ENCODE measurements at regions not wholly inside any gene's neighbourhood (a gene's known extent, or its start where the extent isn't known, plus 50 kb on each side); places are given as distances from the start of the nearest gene placed in this dataset.
"Not testable (repeated sequence)": the region's sequence is repeated elsewhere in the genome, so short reads cannot be mapped to it uniquely, and the experiment has no call there.

- no peak for TF ChIP-seq CTCF (IDR thresholded peaks at IDR 0.05; ENCODE audit: low read depth, low read length)
- H3K4me3 ChIP-seq (ENCODE audit: low read depth, low read length): no peak overlapping the region
Observed at GRCh38 chr14:81584495-81584894, 50.8 kb upstream of the SEL1L start.

DNA sequence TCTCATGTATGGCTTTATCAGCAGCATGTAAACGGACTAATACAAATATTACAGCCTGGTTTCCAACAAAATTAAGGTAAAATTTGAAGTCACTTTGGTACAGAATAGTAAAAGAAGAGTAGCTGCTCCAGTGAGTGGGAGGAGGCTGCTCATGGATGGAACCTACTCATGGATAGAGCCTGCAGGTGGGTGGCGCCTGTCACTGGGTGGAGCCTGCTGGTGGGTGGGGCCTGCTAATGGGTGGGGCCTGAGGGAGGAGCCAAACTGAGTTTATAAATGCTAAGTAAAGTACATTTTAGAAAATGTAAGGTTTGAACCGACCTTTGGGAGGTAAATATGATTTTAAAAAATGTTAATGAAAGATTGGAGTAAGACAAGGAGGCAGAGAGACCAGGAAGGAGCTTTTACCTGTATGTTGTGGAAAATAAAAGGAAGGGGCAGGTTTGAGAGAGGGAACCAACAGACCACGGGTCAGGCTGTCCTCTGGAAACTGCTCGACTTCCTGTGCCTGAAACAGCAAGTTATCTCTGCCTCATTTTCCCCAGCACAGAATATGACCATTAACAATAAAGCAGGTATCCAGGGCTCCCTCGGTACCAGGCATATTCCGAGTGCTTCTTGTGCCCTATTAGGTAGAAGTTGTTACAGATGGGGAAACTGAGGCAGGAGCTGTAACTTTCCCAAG lies 55.9 kb upstream of the SEL1L start:
- TF ChIP-seq CTCF (IDR thresholded peaks at IDR 0.05; ENCODE audit: low read depth, low read length): no peak
- no peak overlapping the region for H3K4me3 ChIP-seq (ENCODE audit: low read depth, low read length)

GRCh38 chr14:81591266-81591665 lies 57.6 kb upstream of the SEL1L start:
- H3K4me3 ChIP-seq (ENCODE audit: low read depth, low read length): no peak overlapping the region
- TF ChIP-seq CTCF (IDR thresholded peaks at IDR 0.05; ENCODE audit: low read depth, low read length): no peak

DNA sequence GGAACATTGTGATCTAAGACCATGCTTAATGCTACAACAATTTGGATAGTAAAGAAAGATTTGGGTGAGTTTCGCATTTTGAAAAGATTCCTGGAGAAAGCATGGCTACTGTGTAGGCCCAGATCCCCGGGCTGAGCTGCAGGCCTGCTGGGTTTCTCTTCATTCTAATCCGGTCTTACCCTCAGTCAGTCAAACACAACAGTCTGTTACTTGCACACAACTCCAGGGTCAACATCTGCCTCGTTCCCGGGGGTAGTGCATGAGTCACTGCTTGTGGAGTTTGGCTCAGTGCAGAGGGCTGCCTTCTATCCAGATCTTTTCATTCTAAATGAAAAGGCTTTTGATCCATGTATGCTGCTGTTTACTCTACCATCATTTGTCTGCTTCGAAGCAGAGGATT lies 60.4 kb upstream of the SEL1L start:
- no peak overlapping the region for H3K4me3 ChIP-seq (ENCODE audit: low read depth, low read length)
- TF ChIP-seq CTCF (IDR thresholded peaks at IDR 0.05; ENCODE audit: low read depth, low read length): no peak

- no peak overlapping the region for H3K4me3 ChIP-seq (ENCODE audit: low read depth, low read length)
- TF ChIP-seq CTCF (IDR thresholded peaks at IDR 0.05; ENCODE audit: low read depth, low read length): no peak
Observed at GRCh38 chr14:81605660-81606059, 72.0 kb upstream of the SEL1L start.

DNA sequence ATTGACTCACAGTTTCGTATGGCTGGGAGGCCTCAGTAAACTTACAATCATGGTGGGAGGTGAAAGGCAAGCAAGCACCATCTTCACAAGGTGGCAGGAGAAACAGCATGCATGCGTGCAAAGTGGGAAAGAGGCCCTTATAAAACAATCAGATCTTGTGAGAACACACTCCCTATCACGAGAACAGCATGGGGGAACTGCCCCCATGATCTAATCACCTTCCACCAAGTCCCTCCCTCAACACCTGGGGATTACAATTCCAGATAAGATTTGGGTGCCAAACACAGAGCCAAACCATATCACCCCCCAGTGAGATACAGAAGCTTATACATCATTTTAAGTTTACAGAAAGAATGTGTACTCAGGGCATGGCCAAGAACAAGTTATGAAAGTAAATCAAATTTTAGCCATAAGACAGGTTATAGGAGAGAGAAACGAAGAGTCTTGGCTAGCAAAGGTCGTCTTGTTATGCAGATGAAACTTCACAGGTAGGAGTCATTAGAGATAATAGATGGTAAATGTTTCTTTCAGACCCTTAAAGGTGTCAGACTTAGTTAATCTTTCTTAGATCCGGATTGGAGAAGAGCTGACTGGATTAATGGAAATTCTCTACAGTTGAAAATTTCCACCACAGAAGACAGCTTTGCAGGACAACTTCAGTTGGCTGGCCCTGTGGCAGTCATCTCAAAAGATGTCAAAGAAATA lies 79.8 kb upstream of the SEL1L start:
- TF ChIP-seq CTCF (IDR thresholded peaks at IDR 0.05; ENCODE audit: low read depth, low read length): no peak
- H3K4me3 ChIP-seq (ENCODE audit: low read depth, low read length): no peak overlapping the region

- H3K4me3 ChIP-seq (ENCODE audit: low read depth, low read length): not testable (repeated sequence)
Observed at GRCh38 chr14:81614302-81614701, 80.6 kb upstream of the SEL1L start.

Measured in WI38 (cell line).